GM23338 (cell line): ENCODE measurements at regions not wholly inside any gene's neighbourhood (a gene's known extent, or its start where the extent isn't known, plus 50 kb on each side); places are given as distances from the start of the nearest gene placed in this dataset.

ENCODE experiments used
- ATAC-seq: fragments of 200-7000 bp; cut with Tn5 transposase; 3 replicates; pipeline ENCODE4 v1.9.1; 2020
- DNase-seq: peaks from one replicate; pipeline ENCODE4 v3.0.0-alpha.2; 2015; ENCODE audit warnings: low spot score
- H2AFZ ChIP-seq: fragments of 200-600 bp; sonication (generic); 2 replicates; pipeline ENCODE4 v1.8.0; 2016; ENCODE audit warnings: antibody characterized with exemption, mild to moderate bottlenecking, moderate library complexity
- H3F3A ChIP-seq: fragments of 200-600 bp; sonication (generic); replicated peaks from 2 replicates; pipeline ENCODE4 v1.8.0; 2017; ENCODE audit warnings: antibody characterized with exemption, mixed run types, low read depth
- H3K27ac ChIP-seq: fragments of 200-600 bp; sonication (generic); 2 replicates; pipeline ENCODE4 v1.6.1; 2016; ENCODE audit warnings: low read depth
- H3K27me3 ChIP-seq: fragments of 200-600 bp; sonication (generic); 2 replicates; pipeline ENCODE4 v1.8.0; 2016; ENCODE audit warnings: mild to moderate bottlenecking, mixed run types, moderate library complexity; ENCODE audit not compliant: insufficient read depth
- H3K36me3 ChIP-seq: fragments of 200-600 bp; sonication (generic); 2 replicates; pipeline ENCODE4 v1.8.0; 2016; ENCODE audit warnings: mild to moderate bottlenecking; ENCODE audit not compliant: insufficient read depth
- H3K4me1 ChIP-seq: fragments of 200-600 bp; sonication (generic); 2 replicates; pipeline ENCODE4 v1.8.0; 2016; ENCODE audit warnings: mild to moderate bottlenecking, moderate library complexity; ENCODE audit not compliant: insufficient read depth
- H3K4me2 ChIP-seq: fragments of 200-600 bp; sonication (generic); 2 replicates; pipeline ENCODE4 v1.7.1; 2017; ENCODE audit warnings: mixed run types
- H3K4me3 ChIP-seq: fragments of 200-600 bp; sonication (generic); 2 replicates; pipeline ENCODE4 v1.6.1; 2016; ENCODE audit warnings: mixed run types
- H3K79me2 ChIP-seq: fragments of 200-600 bp; sonication (generic); replicated peaks from 2 replicates; pipeline ENCODE4 v1.8.0; 2017; ENCODE audit warnings: mild to moderate bottlenecking; ENCODE audit not compliant: insufficient read depth
- H3K9me2 ChIP-seq: fragments of 200-600 bp; sonication (generic); 2 replicates; pipeline ENCODE4 v1.8.0; 2017; ENCODE audit not compliant: insufficient read depth
- H4K20me1 ChIP-seq: fragments of 200-600 bp; sonication (generic); replicated peaks from 2 replicates; pipeline ENCODE4 v1.8.0; 2017; ENCODE audit warnings: mild to moderate bottlenecking; ENCODE audit not compliant: insufficient read depth
- H3K27ac Mint-ChIP-seq: 2 replicates; pipeline ENCODE4 v1.8.0; 2020; ENCODE audit warnings: inconsistent platforms, mild to moderate bottlenecking, moderate library complexity, mixed read lengths
- H3K27me3 Mint-ChIP-seq: 3 replicates; pipeline ENCODE4 v1.8.0; 2022; ENCODE audit warnings: low read depth, mild to moderate bottlenecking, moderate library complexity, mixed read lengths, inconsistent platforms; ENCODE audit not compliant: insufficient read depth, poor library complexity
- H3K36me3 Mint-ChIP-seq: 3 replicates; pipeline ENCODE4 v1.8.0; 2021; ENCODE audit warnings: low read depth, mild to moderate bottlenecking, inconsistent platforms, moderate library complexity, mixed read lengths
- H3K4me1 Mint-ChIP-seq: 3 replicates; pipeline ENCODE4 v1.8.0; 2020; ENCODE audit warnings: mild to moderate bottlenecking, inconsistent platforms, mixed read lengths
- H3K4me3 Mint-ChIP-seq: 3 replicates; pipeline ENCODE4 v1.8.0; 2021; ENCODE audit warnings: moderate library complexity, mild to moderate bottlenecking, inconsistent platforms, mixed read lengths
- H3K9me3 Mint-ChIP-seq: 3 replicates; pipeline ENCODE4 v1.8.0; 2020; ENCODE audit warnings: moderate library complexity, mild to moderate bottlenecking, inconsistent platforms, mixed read lengths
- CREB1 ChIP-seq: fragments of 250-450 bp; sonication (Bioruptor Pico); IDR thresholded peaks from 2 replicates; pipeline ENCODE4 v1.5.0; 2020; ENCODE audit warnings: low read depth, mild to moderate bottlenecking, moderate library complexity
- CTCF ChIP-seq, 2 experiments: fragments of 200-600 bp in 1 of 2; sonication (generic) in 1 of 2; conservative IDR thresholded peaks; 2 replicates each; pipeline versions ENCODE4 v1.5.1 to v1.6.1; 2016 to 2017; ENCODE audit warnings: antibody characterized with exemption in 2 of 2, low read depth in 2 of 2, mild to moderate bottlenecking in 2 of 2, moderate library complexity in 1 of 2
- ETS1 ChIP-seq: IDR thresholded peaks from 2 replicates; pipeline ENCODE4 v1.6.1; 2016; ENCODE audit warnings: antibody characterized with exemption
- EZH2 ChIP-seq: fragments of 200-600 bp; sonication (generic); IDR thresholded peaks from one replicate; pipeline ENCODE4 v1.8.0; 2017; ENCODE audit warnings: antibody characterized with exemption, mild to moderate bottlenecking, low read depth; ENCODE audit not compliant: unreplicated experiment
- EZH2phosphoT487 ChIP-seq: fragments of 200-600 bp; sonication (generic); IDR thresholded peaks from one replicate; pipeline ENCODE4 v1.8.1; 2018; ENCODE audit warnings: antibody characterized with exemption; ENCODE audit not compliant: unreplicated experiment
- JUNB ChIP-seq: IDR thresholded peaks from one replicate; pipeline ENCODE4 v1.6.1; 2016; ENCODE audit warnings: antibody characterized with exemption; ENCODE audit not compliant: unreplicated experiment
- NANOG ChIP-seq: IDR thresholded peaks from 2 replicates; pipeline ENCODE4 v1.6.1; 2016; ENCODE audit warnings: antibody characterized with exemption, borderline replicate concordance
- POLR2AphosphoS5 ChIP-seq: IDR thresholded peaks from 2 replicates; pipeline ENCODE4 v1.6.1; 2016; ENCODE audit warnings: antibody characterized with exemption, low read depth
- REST ChIP-seq: IDR thresholded peaks from one replicate; pipeline ENCODE4 v1.6.1; 2018; ENCODE audit warnings: antibody characterized with exemption; ENCODE audit not compliant: unreplicated experiment
- STAT1 ChIP-seq: IDR thresholded peaks from one replicate; pipeline ENCODE4 v1.6.1; 2016; ENCODE audit warnings: antibody characterized with exemption; ENCODE audit not compliant: unreplicated experiment
- ZNF114 ChIP-seq: fragments of 250-450 bp; sonication (Bioruptor Pico); IDR thresholded peaks from 2 replicates; pipeline ENCODE4 v1.5.0; 2020; ENCODE audit warnings: mild to moderate bottlenecking, moderate library complexity
- ZNF331 ChIP-seq: fragments of 250-450 bp; sonication (Bioruptor Pico); IDR thresholded peaks from 2 replicates; pipeline ENCODE4 v1.5.0; 2020; ENCODE audit warnings: low read depth, mild to moderate bottlenecking, moderate library complexity
- ZNF462 ChIP-seq: fragments of 250-450 bp; sonication (Bioruptor Pico); IDR thresholded peaks from 2 replicates; pipeline ENCODE4 v1.5.0; 2020; ENCODE audit warnings: mild to moderate bottlenecking, moderate library complexity

- Mint-ChIP-seq H3K4me1 (no peaks in the 10 kb centered on the region), H3K27me3 (no peaks in the 10 kb centered on the region), H3K27ac (no peak overlapping the region; the same call in 1 of the 2 replicates), H3K9me3 (peaks cover 12% of the 10 kb centered on the region), H3K4me3 (no peak overlapping the region), H3K36me3 (peaks cover 15% of the 10 kb centered on the region)
- Histone ChIP-seq H3K4me3 (no peak overlapping the region), H3K27me3 (no peaks in the 10 kb centered on the region), H3K4me1 (no peaks in the 10 kb centered on the region), H3K27ac (no peak overlapping the region), H3K36me3 (no peaks in the 10 kb centered on the region), H2AFZ (peak overlapping the region; percentile 43; the same call in 1 of the 2 replicates), H3K79me2 (no peaks in the 10 kb centered on the region), H3K4me2 (no peak overlapping the region), H3F3A (no peaks in the 10 kb centered on the region), H3K9me2 (0 out of 2 replicates have a peak, but pooled peaks cover 3% of the 10 kb centered on the region), H4K20me1 (no peaks in the 10 kb centered on the region)
- no peak for TF ChIP-seq REST
- TF ChIP-seq ZNF462: no peak
- no peak for TF ChIP-seq EZH2
- TF ChIP-seq ZNF331 (CRISPR knock-in tag): no peak
- TF ChIP-seq JUNB: no peak
- no peak for TF ChIP-seq ZNF114 (CRISPR knock-in tag)
- no peak for TF ChIP-seq POLR2AphosphoS5
- no peak for TF ChIP-seq CTCF (conservative IDR thresholded peaks at IDR 0.05; ENCODE audit: low read depth in 2 of 2)
- no peak for TF ChIP-seq EZH2phosphoT487
- TF ChIP-seq ETS1: no peak
- no peak for TF ChIP-seq CREB1 (CRISPR knock-in tag)
- no peak for TF ChIP-seq NANOG
- no peak for TF ChIP-seq STAT1
- DNase-seq: no peak
- no peak for ATAC-seq
Measured at GRCh38 chr2:122683018-122683417, 927.6 kb downstream of the TSN start.
